ENCODE measurements at regions not wholly inside any gene's neighbourhood (a gene's known extent, or its start where the extent isn't known, plus 50 kb on each side); places are given as distances from the start of the nearest gene placed in this dataset.

DNA sequence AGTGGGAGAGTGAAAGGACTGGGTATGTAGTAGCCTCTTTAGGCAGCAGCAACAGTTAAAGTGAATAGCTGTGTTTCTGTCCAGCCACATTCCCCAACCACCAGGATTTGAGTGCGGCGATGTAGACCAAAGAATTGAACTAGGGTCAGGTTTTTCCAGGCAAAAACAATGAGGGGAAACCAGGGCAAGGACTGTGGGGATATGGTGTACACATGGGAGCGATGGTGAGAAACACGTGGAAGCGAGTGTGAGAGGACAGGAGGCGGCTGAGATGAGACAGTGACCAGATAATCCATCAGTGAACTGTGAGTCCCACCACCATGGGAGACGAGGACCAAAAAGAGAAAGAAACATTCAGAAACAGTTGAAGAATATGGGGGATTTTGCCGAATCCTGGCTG, 409.5 kb downstream of the TSN start:
- Histone ChIP-seq H3K4me1 (no peaks in the 10 kb centered on the region), H3K9me3 (no peaks in the 10 kb centered on the region), H3K27ac (no peak overlapping the region), H3K36me3 (no peaks in the 10 kb centered on the region), H3K27me3 (no peaks in the 10 kb centered on the region), H3K4me3 (no peak overlapping the region)
- TF ChIP-seq, protein P1, sequence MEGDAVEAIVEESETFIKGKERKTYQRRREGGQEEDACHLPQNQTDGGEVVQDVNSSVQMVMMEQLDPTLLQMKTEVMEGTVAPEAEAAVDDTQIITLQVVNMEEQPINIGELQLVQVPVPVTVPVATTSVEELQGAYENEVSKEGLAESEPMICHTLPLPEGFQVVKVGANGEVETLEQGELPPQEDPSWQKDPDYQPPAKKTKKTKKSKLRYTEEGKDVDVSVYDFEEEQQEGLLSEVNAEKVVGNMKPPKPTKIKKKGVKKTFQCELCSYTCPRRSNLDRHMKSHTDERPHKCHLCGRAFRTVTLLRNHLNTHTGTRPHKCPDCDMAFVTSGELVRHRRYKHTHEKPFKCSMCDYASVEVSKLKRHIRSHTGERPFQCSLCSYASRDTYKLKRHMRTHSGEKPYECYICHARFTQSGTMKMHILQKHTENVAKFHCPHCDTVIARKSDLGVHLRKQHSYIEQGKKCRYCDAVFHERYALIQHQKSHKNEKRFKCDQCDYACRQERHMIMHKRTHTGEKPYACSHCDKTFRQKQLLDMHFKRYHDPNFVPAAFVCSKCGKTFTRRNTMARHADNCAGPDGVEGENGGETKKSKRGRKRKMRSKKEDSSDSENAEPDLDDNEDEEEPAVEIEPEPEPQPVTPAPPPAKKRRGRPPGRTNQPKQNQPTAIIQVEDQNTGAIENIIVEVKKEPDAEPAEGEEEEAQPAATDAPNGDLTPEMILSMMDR (IDR thresholded peaks at IDR 0.05) = no peak
- no peak for TF ChIP-seq POLR2A (IDR thresholded peaks at IDR 0.05)
- DNase-seq = no peak

DNA sequence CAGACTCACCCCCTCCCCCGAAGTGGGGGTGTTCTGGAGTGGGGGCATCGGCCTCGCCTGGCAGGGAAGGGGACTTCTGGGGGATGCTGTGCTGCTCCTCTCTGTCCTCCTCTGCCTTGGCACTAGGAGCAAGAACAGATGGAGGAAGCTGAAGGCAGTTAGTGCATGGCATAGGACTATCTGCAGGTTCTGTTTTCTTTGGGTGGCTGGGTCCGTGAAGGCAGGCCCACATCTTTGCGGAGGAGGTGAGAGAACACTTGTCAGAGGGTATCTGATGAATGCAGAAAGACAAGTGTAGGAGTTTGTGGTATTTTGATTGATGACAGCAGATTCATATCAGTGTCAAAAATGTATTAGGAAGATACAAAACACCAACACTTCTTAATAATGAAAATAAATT, 411.4 kb downstream of the TSN start:
- no peaks in the 10 kb centered on the region for H3K27me3 ChIP-seq
- no peaks in the 10 kb centered on the region for H3K9me3 ChIP-seq
- no peak for DNase-seq
- no peaks in the 10 kb centered on the region for H3K36me3 ChIP-seq
- H3K4me3 ChIP-seq = no peak overlapping the region
- no peak for TF ChIP-seq POLR2A (IDR thresholded peaks at IDR 0.05)
- TF ChIP-seq, protein P1 (IDR thresholded peaks at IDR 0.05) = no peak
- H3K27ac ChIP-seq = no peak overlapping the region
- no peaks in the 10 kb centered on the region for H3K4me1 ChIP-seq

DNA sequence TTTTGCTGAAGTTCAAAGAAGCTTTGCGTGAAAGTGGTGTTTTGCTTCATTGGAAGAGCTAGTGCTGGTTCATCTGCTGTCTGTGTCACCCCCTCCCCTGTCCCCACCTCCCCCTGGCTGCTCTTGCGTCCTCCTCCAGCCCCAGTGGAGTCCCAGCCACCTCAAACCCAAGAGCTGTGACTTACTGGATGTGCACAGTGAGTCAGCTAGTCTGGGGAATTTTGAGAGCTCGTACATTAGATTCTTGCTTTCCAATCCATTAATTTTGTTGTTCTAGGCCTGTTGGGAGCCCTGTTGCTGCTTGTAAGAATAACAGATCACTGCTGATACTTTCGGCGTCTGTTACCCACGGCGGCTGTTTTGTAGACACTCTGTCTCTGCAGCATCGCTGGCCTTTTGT, 412.1 kb downstream of the TSN start:
- DNase-seq = no peak
- Histone ChIP-seq H3K9me3 (no peaks in the 10 kb centered on the region), H3K27ac (no peak overlapping the region), H3K36me3 (no peaks in the 10 kb centered on the region), H3K4me3 (no peak overlapping the region), H3K4me1 (no peaks in the 10 kb centered on the region), H3K27me3 (no peaks in the 10 kb centered on the region)
- no peak for TF ChIP-seq POLR2A (IDR thresholded peaks at IDR 0.05)
- TF ChIP-seq, protein P1 (IDR thresholded peaks at IDR 0.05) = no peak

DNA sequence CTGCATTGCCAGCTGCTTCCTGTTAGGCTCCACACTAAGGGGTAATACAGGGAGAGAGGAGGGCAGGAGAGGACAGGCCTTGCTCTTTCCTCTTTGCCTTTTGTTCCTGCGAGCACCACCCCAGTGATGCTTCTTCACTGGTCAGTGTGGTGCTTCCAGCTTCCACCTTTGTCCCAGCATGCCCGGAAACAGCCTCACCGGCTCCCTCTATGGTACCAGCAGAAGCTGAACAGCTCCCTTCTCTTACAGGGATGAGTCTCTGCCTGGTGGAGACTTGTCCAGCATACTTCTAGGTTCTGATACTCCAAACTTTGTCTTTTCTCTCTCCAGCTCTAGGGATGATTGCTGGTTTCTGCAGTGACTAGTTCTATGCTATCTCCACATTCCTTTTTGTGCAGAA, 413.3 kb downstream of the TSN start:
- Histone ChIP-seq H3K4me3 (no peak overlapping the region), H3K9me3 (no peaks in the 10 kb centered on the region), H3K4me1 (no peaks in the 10 kb centered on the region), H3K27ac (no peak overlapping the region), H3K36me3 (no peaks in the 10 kb centered on the region), H3K27me3 (no peaks in the 10 kb centered on the region)
- DNase-seq = no peak
- TF ChIP-seq, protein P1 (IDR thresholded peaks at IDR 0.05) = no peak
- no peak for TF ChIP-seq POLR2A (IDR thresholded peaks at IDR 0.05)

DNA sequence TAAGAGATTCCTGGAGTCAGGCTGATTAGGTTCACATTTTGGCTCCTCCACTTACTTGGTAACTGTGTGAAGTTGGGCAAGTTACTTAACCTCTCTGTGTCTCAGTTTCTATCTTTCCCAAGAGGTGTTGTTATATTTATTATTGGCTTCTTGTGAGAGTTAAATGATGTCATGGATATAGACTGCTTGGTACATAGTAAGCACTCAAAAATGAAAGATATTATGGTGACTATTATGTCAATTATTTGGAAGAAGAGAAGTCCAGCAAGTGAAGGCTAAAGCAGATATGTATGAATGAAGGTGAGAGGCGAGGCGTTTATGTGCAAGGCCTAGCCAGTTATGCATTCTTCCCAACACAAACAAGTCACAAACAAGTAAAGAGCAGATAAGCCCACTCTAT, 417.4 kb downstream of the TSN start:
- Histone ChIP-seq H3K4me3 (no peak overlapping the region), H3K27ac (no peak overlapping the region), H3K36me3 (no peaks in the 10 kb centered on the region), H3K4me1 (no peaks in the 10 kb centered on the region), H3K9me3 (no peaks in the 10 kb centered on the region), H3K27me3 (no peaks in the 10 kb centered on the region)
- no peak for DNase-seq
- TF ChIP-seq, protein P1 (IDR thresholded peaks at IDR 0.05) = no peak
- TF ChIP-seq POLR2A (IDR thresholded peaks at IDR 0.05) = no peak

- no peaks in the 10 kb centered on the region for H3K4me1 ChIP-seq
- H3K9me3 ChIP-seq = no peaks in the 10 kb centered on the region
- no peak for TF ChIP-seq POLR2A (IDR thresholded peaks at IDR 0.05)
- TF ChIP-seq, protein P1 (IDR thresholded peaks at IDR 0.05) = no peak
- H3K27ac ChIP-seq = no peak overlapping the region
- no peak for DNase-seq
- no peaks in the 10 kb centered on the region for H3K27me3 ChIP-seq
- H3K4me3 ChIP-seq = no peak overlapping the region
- no peaks in the 10 kb centered on the region for H3K36me3 ChIP-seq
Measured at GRCh38 chr2:122174061-122174460, 418.6 kb downstream of the TSN start.

Data from Peyer's patch (tissue), 4 donors.